Hematopoietic multipotent progenitor cell treated with erythropoietin and hydrocortisone succinate and interleukin-3 and kit ligand, for 6 days (in vitro differentiated cells): ENCODE measurements at regions not wholly inside any gene's neighbourhood (a gene's known extent, or its start where the extent isn't known, plus 50 kb on each side); places are given as distances from the start of the nearest gene placed in this dataset.
"Not testable (repeated sequence)": the region's sequence is repeated elsewhere in the genome, so short reads cannot be mapped to it uniquely, and the experiment has no call there.

Source experiments
- DNase-seq: peaks from one replicate; pipeline ENCODE4 v3.0.0-alpha.2; 2015

DNA sequence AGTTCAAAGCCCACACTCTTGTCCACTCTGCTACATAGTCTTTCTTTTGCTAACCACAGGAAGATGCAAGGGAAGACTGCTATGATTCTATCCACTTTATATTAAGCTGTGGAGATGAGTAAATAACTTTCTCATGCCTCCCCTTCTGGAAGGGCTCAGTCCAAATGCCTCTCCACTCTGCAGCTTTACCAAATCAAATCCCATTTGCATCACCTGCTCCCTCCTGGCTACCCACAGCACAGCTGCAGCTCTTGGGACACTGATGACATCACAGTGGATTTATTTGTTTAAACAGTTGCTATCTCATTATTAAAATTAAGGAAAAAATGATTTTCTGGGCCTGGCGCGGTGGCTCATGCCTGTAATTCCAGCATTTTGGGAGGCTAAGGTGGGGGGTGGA, 1544.9 kb upstream of the WWC1 start:
- no peak for DNase-seq

DNA sequence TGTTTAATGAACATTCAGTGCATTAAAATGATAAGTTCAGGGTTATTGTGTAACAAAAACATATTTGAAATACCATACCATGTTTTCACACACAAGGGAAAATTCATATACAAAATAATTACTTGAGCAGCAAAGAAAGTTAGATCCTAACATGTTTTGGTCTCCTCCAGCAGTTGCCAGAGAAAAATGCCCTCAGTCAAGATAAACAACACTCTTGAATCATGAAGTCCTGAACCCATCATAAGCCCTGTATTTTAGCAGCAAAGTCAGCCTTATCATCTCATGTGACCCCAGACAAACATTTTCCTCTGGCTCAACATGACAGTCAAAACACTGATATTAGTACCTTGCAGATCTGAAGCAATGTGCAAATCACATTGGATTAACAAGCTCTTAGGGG, 1541.1 kb upstream of the WWC1 start:
- no peak for DNase-seq

DNA sequence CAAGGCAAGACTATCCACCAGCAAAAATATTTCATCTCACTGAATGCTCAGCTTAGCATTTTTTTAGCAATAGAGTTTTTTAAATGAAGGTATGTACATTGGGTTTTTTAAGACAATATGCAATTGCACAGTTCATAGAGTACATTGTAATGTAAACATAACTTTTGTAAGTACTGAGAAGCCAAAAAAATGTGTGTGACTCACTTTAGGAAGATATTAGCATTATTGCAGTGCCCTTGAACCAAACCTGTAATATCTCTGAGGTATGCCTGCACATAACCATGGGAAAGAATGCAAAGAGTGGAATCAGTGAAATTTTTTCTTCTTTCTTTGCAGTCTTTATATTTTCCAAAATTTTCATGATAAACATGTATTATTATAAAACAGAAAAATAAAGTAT, 1533.3 kb upstream of the WWC1 start:
- DNase-seq = no peak

DNA sequence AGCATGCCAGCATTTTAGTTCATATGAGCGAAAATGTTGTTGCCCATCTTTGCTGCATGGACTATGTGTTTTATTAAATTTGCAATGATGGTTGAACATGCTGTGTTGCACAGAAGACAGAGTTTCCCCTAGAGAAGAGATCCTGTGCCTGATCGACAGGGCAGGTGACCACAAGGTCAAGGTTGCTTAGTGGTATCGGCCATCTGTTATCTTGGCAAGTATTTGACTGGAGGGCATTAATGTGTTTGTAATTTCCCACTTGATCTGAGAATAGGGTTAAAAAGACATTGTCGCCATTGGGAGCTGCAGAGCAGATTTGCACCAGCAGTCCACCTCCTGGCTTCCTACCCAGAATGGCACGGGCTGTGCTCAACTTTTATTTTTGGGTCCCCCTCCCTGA, 1523.6 kb upstream of the WWC1 start:
- DNase-seq = no peak

DNA sequence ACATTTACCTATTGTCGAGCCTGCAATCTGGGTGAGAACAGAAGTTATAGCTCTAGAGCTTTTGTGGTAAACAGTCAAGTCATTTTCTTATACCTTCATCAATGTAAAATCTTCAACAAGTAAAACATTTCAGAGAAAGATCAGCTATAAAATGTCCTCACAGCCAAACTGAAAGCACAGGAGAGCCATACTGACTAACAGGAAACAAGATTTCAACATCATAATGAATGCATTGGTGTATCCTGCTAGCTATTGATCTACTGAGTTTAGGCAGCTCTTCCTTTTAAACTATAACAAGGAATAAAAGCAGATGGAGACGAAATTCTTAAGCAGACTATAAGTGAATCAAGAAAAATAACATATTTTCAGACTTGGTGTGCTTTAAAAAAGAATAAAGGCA, 1522.9 kb upstream of the WWC1 start:
- DNase-seq = no peak

DNA sequence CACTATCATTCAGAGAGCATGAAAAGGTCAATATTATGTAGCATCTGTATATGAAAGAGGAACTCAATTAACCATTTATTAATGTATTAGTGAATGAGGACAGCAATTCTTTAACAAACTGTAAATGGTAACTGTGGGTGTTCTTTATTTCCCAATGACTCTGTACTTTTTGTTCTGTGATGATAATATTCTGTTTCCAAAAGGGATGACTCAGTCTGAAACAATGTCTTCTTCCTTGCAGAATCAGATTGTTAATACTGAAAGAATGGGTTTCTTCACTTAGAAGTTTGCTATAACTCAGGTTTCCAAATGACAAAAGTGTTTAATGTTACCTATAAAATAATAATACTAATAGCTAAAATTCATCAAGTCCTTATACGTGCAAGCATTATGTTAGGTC, 1518.7 kb upstream of the WWC1 start:
- no peak for DNase-seq

DNA sequence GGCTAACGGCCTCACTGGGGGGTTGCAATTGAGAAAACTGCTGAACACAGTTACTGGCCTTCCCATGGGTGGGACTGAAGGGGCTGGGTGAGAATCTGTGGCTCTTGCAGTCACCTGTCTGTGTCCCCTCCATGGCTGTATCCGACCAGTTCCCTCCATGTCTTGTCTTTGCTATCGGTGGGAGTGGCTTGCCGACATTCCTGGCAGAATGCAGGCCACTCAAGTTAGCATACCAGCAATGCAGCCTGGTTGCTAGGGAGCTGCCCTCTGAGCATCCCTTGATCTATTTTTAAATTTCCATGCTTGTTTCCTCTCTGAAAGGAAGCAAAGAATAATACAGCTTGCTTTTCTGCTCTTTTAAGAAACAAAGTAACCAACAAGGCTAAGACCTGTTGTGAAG, 1509.7 kb upstream of the WWC1 start:
- no peak for DNase-seq

DNA sequence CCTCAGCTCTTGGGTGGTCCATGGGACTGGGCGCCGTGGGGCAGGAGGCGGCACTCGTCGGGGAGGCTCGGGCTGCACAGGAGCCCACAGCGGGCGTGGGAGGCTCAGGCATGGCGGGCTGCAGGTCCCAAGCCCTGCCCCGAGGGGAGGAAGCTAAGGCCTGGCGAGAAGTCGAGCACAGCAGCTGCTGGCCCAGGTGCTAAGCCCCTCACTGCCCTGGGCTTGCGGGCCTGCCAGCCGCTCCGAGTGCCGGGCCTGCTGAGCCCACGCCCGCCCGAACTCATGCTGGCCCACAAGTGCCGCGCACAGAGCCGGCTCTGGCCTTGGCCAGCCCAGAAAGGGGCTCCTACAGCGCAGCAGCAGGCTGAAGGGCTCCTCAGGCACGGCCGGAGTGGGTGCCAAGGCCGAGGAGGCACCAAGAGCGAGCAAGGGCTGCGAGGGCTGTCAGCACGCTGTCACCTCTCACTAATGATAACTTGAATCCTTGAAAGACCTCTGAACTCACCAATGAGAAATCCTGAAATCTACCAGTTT, 1506.8 kb upstream of the WWC1 start:
- no peak for DNase-seq

DNA sequence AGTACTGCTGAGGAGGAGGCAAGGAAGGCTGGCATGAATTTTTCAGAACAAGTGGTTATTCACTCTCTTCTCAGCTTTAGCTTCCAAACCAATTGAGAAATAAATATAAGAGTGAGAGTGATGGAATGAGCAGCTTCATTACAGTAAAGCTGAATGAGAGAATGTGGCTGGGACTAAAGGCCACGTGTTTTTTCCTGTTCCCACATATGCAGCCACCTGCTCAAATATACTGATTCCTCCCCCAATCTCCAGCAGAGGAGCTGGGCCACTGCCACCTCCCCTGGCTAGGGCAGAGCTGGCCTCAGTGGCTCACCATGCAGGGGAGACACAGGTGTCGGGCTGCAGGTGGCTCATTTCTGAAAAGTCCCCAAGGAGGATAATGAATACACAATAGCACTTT, 1505.3 kb upstream of the WWC1 start:
- DNase-seq = no peak

DNA sequence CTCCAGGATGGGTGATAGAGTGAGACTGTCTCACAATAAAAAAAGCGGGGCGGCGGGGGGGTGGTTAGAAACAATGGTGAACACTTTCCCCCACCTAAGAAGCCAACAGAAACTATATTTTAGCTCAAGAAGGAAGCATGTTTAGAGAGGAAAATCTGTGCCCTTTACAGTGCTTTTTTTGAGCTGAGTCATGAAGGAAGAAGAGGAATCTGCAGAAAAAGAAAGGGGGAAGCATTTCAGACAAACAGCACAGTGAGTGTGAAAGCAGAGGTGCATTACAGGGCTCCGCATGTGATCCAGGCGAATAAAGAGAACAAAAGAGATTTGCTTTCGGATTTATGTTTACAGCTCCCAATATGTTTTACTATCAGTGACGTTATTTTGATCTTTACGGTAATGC, 1504.6 kb upstream of the WWC1 start:
- DNase-seq = no peak

DNA sequence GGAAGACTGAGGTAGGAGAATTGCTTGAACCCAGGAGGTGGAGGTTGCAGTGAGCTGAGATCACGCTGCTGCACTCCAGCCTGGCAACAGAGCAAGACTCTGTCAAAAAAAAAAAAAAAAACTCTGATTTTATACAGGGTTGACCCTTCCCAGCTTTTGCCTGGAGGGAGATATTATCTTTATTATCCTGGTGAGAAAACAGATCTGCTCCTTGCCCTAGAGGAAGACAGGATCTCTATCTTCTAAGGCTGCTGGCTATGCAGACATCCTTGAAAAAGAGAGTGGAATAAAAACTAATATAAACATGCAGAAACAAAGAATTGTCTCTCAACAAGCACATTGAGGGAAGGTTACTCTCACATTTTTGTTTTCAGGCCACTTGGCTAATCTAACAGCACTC, 1503.4 kb upstream of the WWC1 start:
- no peak for DNase-seq

DNA sequence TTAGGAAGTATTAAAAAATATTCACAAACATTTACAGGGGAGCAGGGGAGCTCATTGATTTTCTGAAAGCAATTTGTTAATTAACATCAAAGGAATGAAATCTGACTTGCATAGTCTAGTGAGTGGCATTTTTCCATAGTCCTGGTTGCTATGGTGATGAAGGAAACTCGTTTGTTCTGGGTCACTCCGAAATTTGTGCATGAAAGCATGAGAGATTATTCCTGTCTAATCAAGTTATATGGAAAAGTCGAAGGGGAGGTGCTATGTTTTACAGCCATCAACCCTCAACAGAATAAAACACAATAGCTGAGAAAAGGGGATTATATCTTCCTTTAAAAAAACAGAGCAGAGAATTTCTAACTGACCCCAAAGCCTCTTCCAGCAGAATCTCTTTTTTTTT, 1495.7 kb upstream of the WWC1 start:
- DNase-seq = no peak

DNA sequence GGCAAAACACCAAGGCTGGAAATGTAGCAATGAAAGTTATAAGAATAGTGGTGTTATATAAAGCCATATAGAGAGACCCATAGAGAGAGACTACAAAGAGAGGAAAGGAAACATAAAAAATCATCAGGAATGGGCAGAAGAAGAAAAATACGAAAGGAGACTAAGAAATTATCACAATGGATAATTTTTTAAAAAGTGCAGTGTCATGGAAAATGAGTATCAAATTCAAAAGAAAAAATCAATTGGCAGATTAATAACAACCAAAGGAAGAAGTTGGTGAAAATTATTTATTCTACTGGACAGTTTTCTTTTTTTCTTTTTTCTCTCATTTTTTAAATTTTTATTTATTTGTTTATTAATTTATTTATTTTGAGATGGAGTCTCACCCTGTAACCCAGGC, 1488.4 kb upstream of the WWC1 start:
- DNase-seq = no peak

DNA sequence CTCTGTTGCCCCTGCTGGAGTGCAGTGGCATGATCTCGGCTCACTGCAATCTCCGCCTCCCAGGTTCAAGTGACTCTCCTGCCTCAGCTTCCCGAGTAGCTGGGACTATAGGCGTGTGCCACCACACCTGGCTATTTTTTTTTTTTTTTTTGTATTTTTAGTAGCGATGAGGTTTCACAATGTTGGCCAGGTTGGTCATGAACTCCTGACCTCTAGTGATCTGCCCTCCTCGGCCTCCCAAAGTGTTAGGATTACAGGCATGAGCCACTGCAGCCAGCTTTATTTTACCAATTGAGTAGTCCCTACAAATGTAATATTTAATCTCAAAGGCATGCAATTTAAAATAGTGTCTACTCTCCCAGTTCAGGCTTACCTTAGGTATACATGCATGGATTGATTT, 1487.2 kb upstream of the WWC1 start:
- not testable (repeated sequence) for DNase-seq

DNA sequence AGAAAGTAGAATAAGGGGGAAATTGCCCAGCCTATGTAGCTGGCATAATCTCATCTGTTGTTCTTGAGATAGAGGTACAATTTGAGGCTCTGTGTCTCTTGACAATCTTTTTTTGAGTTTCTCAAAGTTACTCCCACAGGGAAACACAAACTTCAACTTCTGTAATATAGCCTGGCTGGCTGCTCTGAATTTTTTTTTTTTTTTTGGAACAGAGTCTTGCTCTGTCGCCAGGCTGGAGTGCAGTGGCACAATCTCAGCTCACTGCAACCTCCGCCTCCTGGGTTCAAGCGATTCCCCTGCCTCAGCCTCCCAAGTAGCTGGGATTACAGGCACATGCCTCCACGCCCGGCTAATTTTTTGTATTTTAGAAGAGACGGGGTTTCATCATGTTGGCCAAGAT, 1486.8 kb upstream of the WWC1 start:
- DNase-seq = not testable (repeated sequence)

DNA sequence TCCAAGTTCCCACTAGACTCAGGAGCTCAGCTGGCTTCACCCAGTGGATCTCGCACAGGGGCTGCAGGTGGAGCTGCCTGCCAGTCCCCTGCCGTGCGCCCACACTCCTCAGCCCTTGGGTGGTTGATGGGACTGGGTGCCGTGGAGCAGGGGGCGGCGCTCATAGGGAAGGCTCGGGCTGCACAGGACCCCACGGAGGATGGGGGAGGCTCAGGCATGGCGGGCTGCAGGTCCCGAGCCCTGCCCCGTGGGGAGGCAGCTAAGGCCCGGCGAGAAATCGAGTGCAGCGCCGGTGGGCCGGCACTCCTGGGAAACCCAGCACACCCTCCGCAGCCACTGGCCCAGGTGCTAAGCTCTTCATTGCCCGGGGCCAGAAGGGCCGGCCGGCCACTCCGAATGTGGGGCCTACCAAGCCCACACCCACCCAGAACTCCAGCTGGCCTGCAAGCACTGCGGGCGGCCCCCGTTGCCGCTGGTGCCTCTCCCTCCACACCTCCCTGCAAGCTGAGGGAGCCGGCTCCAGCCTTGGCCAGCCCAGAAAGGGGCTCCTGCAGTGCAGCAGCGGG, 1481.3 kb upstream of the WWC1 start:
- DNase-seq = not testable (repeated sequence)

DNA sequence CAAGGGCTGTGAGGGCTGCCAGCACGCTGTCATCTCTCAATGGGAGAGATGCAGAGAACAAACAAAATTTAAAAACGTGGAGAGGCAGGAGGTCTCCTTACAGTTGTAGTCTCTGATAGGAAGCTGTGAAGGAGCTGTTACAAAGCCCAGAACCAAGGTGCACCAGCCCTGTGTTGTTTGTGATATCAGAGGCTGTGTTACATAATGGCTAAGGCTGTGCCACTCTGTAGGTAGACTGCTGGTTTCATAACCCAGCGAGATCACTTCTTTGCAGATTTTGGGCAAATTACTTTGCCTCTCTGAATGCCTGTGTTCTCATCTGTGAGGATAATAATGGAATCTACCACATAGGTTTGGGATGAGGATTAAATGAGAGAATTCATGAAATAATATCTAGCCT, 1480.7 kb upstream of the WWC1 start:
- DNase-seq = no peak

DNA sequence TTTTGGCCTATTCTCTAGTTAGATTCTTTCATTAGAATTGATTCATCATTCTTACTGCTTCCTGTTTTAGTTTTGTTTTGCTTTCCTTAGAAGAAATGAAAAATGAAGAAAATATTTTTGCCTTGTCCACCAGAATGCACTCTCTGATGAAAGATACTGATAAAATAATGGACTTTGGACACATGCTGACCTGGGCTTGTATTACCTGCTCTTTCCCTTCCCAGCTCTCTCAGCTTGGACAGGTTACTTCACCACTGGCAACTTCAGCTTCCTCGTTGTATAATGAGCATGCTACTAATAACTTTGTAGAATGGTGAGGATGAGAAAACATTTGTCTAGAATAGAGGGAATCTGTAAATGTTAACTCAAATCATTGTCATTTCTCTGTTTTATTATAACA, 1468.1 kb upstream of the WWC1 start:
- DNase-seq = no peak

DNA sequence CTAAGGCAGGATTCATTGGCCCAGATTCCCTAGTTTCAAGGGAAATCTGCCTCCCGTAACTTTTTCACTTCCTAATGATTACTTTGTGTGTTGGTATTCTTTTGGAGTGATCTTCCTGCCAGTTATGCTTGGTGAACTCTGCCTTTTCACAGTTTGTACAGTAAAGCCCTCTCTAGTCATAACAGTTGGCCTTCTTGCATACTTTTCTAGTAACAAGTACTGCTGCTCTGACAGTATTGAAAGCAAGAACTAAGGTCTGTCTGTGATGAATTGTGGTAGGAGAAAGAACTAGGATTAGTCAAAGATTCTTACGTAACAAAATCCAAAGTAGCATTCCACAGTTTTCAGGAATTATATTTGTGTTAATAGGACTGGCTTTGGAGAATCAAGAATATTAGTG, 1457.2 kb upstream of the WWC1 start:
- DNase-seq = no peak

DNA sequence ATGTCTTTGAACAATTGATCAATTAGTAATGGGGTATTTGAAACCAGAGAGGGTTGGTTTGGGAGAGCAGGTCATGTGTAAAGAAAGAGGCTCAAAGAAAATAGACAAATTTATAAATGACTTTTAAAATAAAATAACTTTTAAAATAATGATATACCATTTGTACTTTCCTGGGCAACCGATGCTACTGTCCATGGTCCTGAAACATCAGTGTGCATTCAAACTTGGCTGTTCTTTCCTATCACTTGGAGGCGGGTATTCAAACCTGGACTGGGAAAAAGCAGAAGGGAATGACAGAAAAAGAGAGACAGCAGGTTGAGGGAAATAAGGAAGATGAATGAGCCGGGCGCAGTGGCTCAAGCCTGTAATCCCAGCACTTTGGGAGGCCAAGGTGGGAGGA, 1446.4 kb upstream of the WWC1 start:
- DNase-seq = peak; percentile 56

DNA sequence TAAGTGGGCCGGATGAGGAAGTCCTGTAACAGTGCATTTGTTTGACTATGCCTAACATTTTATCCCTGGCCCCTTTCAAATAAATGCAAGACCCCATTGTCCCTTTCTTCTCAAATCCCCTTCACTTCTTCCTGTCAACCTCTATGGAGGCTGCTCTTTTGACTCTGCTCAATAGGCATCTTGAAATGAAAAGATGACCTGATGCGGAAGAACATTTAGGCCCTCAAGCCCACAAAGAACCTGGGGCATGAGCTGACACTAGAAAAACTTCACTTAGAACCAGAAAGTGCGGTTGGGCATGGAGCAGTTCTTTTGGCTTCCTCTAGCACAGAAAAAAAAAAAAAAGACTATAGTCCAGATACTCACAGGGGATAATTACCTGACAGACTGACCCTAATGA, 1434.7 kb upstream of the WWC1 start:
- DNase-seq = no peak

DNA sequence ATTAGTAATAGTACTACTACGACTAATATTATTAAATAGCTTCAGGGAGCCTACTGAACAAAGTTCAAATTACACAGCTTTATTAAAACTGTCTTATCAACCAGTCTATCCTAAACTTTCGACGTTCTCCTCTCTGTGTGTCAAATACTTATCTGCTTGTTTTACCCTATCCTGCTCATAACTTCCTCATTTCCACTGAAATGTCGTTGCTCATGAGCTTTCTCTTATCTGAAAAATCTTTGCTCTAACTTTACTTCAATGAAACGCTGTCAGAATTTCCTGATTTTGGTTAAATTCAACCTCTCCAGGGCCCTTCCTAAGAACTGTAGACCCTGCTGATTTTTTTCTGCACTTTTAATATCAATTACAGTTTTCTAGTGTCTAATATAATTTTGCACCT, 1431.0 kb upstream of the WWC1 start:
- peak; percentile 54 for DNase-seq

DNA sequence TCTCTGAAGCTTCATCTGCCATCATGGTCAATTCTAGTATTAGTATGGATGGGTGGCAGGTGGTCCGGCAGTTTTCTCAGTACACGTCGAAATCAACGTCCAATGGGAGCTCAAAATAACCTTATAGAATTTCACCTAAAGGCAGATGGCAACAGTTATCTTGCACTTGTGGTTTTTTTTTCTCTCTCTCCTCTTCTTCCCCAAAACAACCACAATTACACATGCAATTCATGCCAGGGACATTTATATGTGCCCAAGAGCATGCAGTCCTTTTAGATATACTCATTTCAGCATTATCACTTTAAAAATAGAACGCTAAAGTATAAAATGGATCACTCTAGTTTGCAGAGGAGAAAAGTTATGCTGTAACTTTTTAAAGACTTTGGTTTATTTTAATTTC, 1428.9 kb upstream of the WWC1 start:
- peak; percentile 39 for DNase-seq

DNA sequence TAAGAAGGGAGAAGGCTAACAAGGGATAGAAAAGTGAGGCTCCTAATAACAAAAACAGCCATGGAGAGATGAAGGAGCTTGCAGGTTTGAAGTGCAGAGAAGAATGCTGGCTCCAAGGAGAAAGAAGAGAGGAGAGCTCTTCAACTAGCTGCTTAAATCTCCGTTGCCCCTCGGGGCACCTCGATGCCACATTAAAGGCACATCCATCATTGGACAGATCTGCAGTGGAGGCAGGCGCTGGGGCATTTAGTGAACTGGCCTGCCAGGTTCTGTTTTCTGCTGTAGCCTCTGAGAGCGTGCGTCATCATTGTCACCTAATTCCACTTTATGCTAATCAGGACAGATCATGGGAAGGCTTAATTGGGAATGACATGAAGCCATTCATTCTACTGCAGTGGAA, 1426.2 kb upstream of the WWC1 start:
- DNase-seq = no peak

DNA sequence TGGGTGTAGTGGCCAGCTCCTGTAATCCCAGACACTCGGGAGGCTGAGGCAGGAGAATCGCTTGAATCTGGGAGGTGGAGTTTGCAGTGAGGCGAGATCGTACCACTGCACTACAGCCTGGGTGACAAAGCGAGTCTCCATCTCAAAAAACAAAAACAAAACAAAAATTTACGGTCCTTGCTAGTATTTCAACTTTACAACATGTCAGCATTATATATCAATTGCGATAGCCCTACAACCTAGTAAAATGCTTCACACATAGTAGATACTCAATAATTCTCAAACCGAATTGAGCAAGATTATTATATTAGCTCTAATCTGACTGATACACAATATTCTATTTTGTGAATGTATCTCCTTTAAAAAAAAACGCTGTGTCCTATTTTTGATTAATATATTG, 1411.0 kb upstream of the WWC1 start:
- no peak for DNase-seq

DNA sequence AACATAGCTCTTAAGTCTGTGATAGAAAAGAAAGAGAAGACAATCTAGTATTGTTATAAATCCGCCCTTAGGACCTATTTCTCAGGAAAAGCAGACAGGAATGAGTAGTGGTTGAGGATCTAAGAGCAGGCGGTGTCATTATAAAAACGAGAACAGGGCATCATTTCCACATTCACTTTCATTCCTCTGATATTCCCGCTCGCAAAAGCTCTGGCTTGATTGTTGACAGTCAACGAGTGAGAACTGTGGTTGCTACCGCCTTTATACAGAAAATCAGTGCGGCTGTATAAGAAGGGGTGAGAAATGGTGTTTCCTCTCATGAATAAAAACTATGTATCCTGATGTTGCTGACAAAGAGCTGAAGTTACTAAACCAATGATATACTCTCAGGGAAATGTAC, 1409.6 kb upstream of the WWC1 start:
- DNase-seq = no peak
